Heart right ventricle (tissue), 16 donors: ENCODE measurements at regions not wholly inside any gene's neighbourhood (a gene's known extent, or its start where the extent isn't known, plus 50 kb on each side); places are given as distances from the start of the nearest gene placed in this dataset.

Source experiments
- ATAC-seq, 8 donors: fragments of 200-7000 bp; cut with Tn5 transposase; one replicate each; pipeline ENCODE4 v1.9.1; 2020; ENCODE audit warnings: mild to moderate bottlenecking in 8 of 8, moderate library complexity in 8 of 8, moderate number of reproducible peaks in 1 of 8
- DNase-seq, 2 donors: peaks; one replicate each; pipeline ENCODE4 v3.0.0-alpha.2; 2020
- H3K27ac ChIP-seq, 10 donors: fragments of 200-600 bp; sonication (generic) in 2 of 10; one replicate each; pipeline versions ENCODE4 v1.5.0 to v1.8.0; 2020 to 2022; ENCODE audit warnings: mild to moderate bottlenecking in 3 of 10
- H3K27me3 ChIP-seq, 7 donors: fragments of 200-600 bp; one replicate each; pipeline ENCODE4 v1.8.0; 2021 to 2022; ENCODE audit warnings: mild to moderate bottlenecking in 2 of 7
- H3K36me3 ChIP-seq, 9 donors: fragments of 200-600 bp; sonication (generic) in 1 of 9; one replicate each; pipeline versions ENCODE4 v1.5.0 to v1.8.0; 2020 to 2022; ENCODE audit warnings: mild to moderate bottlenecking in 2 of 9
- H3K4me1 ChIP-seq, 9 donors: fragments of 200-600 bp; sonication (generic) in 1 of 9; one replicate each; pipeline versions ENCODE4 v1.5.0 to v1.8.0; 2020 to 2022; ENCODE audit warnings: mild to moderate bottlenecking in 4 of 9
- H3K4me3 ChIP-seq, 10 donors: fragments of 200-600 bp; sonication (generic) in 2 of 10; one replicate each; pipeline versions ENCODE4 v1.5.0 to v1.8.0; 2020 to 2022; ENCODE audit warnings: mild to moderate bottlenecking in 7 of 10, moderate library complexity in 2 of 10
- H3K9me3 ChIP-seq, 11 donors: fragments of 200-600 bp in 10 of 11; sonication (generic) in 2 of 11; one replicate each; pipeline versions ENCODE4 v1.5.0 to v1.8.0; 2013 to 2022; ENCODE audit warnings: mild to moderate bottlenecking in 2 of 11, control low read depth in 1 of 11, moderate library complexity in 1 of 11
- CTCF ChIP-seq, 9 donors: fragments of 200-600 bp; sonication (generic) in 2 of 9; IDR thresholded peaks; one replicate each; pipeline versions ENCODE4 v1.5.0 to v1.8.0; 2021 to 2022; ENCODE audit warnings: antibody characterized with exemption in 9 of 9, mild to moderate bottlenecking in 5 of 9, moderate library complexity in 1 of 9
- WGBS, 2 donors: extraction: QIAGEN DNeasy Blood & Tissue Kit; methylation state at CpG; one replicate each; pipeline ENCODE4 v1.1.7; 2013; ENCODE audit warnings: inconsistent platforms in 1 of 2; 5-methylcytosine and 5-hydroxymethylcytosine counted together
- intact Hi-C, 10 donors: fragments of 100-400 bp; cut with DNase I; formaldehyde crosslinking; loops; one replicate each; pipeline versions ENCODE4 v1.11.1 to v1.14.2; 2022
- donor health status: Arrhythmogenic right ventricular cardiomyopathy.
- donor health status: ischemic (EF 13 %, LVEDD 7.1; RV severe dilation, severe dysfunction).
- donor health status: healthy with polysubstance abuse.
- donor health status: DM: no; HTN: yes; CAD: no.
- donor health status: DM: no; HTN: no; CAD: no.
- donor health status: ischemic (EF 25% LVEDD 6.9; RV normal size, moderate dysfunction).
- donor health status: ischemic (EF 25% LVEDD 5.7; RV mildly dilated, moderate dysfunction).
- donor health status: healthy.
- donor health status: DM: yes; HTN: yes; CAD: no.
- donor health status: Ischemic cardiomyopathy.
- donor health status: ischemic (EF 35%, LVEDD 5.7; RV mildly dilated, moderate dysfunction).
- donor health status: nonischemic (EF 11% LVEDD 7.7; RV severe dilation, severe dysfunction).
- donor health status: DM: yes; HTN: yes; CAD: no.
- donor health status: PGD.
- donor health status: ischemic (EF 29% LVEDD 5.4; RV normal size, mild dysfunction).
- donor health status: nonischemic (EF 23%, LVEDD 6.1; RV moderate dilation, normal function).

GRCh38 chr2:155961641-155962040 is 370.9 kb downstream of the NR4A2 start:
- WGBS, 2 donors, result 63 to 66% methylated on average over 4 of the region's 4 CpGs

GRCh38 chr2:155958834-155959233 is 373.7 kb downstream of the NR4A2 start:
- no peak for DNase-seq
- ATAC-seq, result no peak
- WGBS, 2 donors, result 51 to 52% methylated on average over 2 of the region's 2 CpGs

More at GRCh38 chr2:155961641-155962040, 370.9 kb downstream of the NR4A2 start:
- H3K27ac ChIP-seq, result no peak overlapping the region
- intact Hi-C loops, result no loop called here
- no peak overlapping the region for H3K4me3 ChIP-seq
- H3K36me3 ChIP-seq, result no peaks in the 10 kb centered on the region
- no peaks in the 10 kb centered on the region for H3K4me1 ChIP-seq
- DNase-seq (no peak), ATAC-seq (no peak)
- no peak for TF ChIP-seq CTCF (IDR thresholded peaks at IDR 0.05)
- peaks cover 0 to 11% (median 0%) of the 10 kb centered on the region in 11 donors for H3K9me3 ChIP-seq
- no peaks in the 10 kb centered on the region for H3K27me3 ChIP-seq

GRCh38 chr2:155947069-155947468 is 385.5 kb downstream of the NR4A2 start:
- DNase-seq, result no peak
- H3K27me3 ChIP-seq, result no peaks in the 10 kb centered on the region
- no peak for TF ChIP-seq CTCF (IDR thresholded peaks at IDR 0.05)

More at GRCh38 chr2:155958834-155959233, 373.7 kb downstream of the NR4A2 start:
- Histone ChIP-seq H3K27me3 (no peaks in the 10 kb centered on the region), H3K36me3 (no peaks in the 10 kb centered on the region), H3K9me3 (peaks cover 0 to 11% (median 0%) of the 10 kb centered on the region in 11 donors), H3K4me1 (no peaks in the 10 kb centered on the region), H3K27ac (no peak overlapping the region), H3K4me3 (no peak overlapping the region)
- TF ChIP-seq CTCF (IDR thresholded peaks at IDR 0.05), result no peak
- intact Hi-C loops, result no loop called here

GRCh38 chr2:155944218-155944617 is 388.3 kb downstream of the NR4A2 start:
- intact Hi-C loops, result no loop called here
- H3K4me1 ChIP-seq, result no peaks in the 10 kb centered on the region
- peaks cover 0 to 12% (median 0%) of the 10 kb centered on the region in 11 donors for H3K9me3 ChIP-seq
- no peaks in the 10 kb centered on the region for H3K36me3 ChIP-seq
- WGBS, 2 donors, result 0% methylated on average over 1 of the region's 1 CpG
- no peak for ATAC-seq
- no peaks in the 10 kb centered on the region for H3K27me3 ChIP-seq
- TF ChIP-seq CTCF (IDR thresholded peaks at IDR 0.05), result no peak
- no peak overlapping the region for H3K4me3 ChIP-seq
- no peak overlapping the region for H3K27ac ChIP-seq
- no peak for DNase-seq

More at GRCh38 chr2:155947069-155947468, 385.5 kb downstream of the NR4A2 start:
- no peak overlapping the region for H3K4me3 ChIP-seq
- H3K4me1 ChIP-seq, result no peaks in the 10 kb centered on the region
- H3K27ac ChIP-seq, result no peak overlapping the region
- no peaks in the 10 kb centered on the region for H3K36me3 ChIP-seq
- intact Hi-C loops, result no loop called here
- no peak for ATAC-seq
- peaks cover 0 to 12% (median 0%) of the 10 kb centered on the region in 11 donors for H3K9me3 ChIP-seq
- WGBS, 2 donors, result 71 to 83% methylated on average over 3 of the region's 3 CpGs
